Neuronal stem cell (in vitro differentiated cells): ENCODE measurements at regions not wholly inside any gene's neighbourhood (a gene's known extent, or its start where the extent isn't known, plus 50 kb on each side); places are given as distances from the start of the nearest gene placed in this dataset.

ENCODE experiments used
- DNase-seq: peaks from one replicate; pipeline ENCODE4 v3.0.0-alpha.2; 2013; ENCODE audit warnings: low spot score
- H2AFZ ChIP-seq: one replicate; pipeline ENCODE4 v1.6.1; 2013; ENCODE audit warnings: mild to moderate bottlenecking, low read length, inconsistent platforms
- H2AK5ac ChIP-seq: 2 replicates; pipeline ENCODE4 v1.6.1; 2013; ENCODE audit warnings: low read depth, mild to moderate bottlenecking, inconsistent platforms, low read length, moderate library complexity, mixed read lengths
- H2BK120ac ChIP-seq: 2 replicates; pipeline ENCODE4 v1.6.1; 2013; ENCODE audit warnings: low read depth, mild to moderate bottlenecking, inconsistent platforms, low read length, moderate library complexity, mixed read lengths
- H2BK12ac ChIP-seq: one replicate; pipeline ENCODE4 v1.6.1; 2013; ENCODE audit warnings: low read length, inconsistent platforms
- H2BK15ac ChIP-seq: 2 replicates; pipeline ENCODE4 v1.6.1; 2013; ENCODE audit warnings: mild to moderate bottlenecking, low read length, inconsistent platforms, mixed read lengths
- H2BK5ac ChIP-seq: one replicate; pipeline ENCODE4 v1.6.1; 2013; ENCODE audit warnings: inconsistent platforms, mild to moderate bottlenecking, low read length, moderate library complexity
- H3K14ac ChIP-seq: one replicate; pipeline ENCODE4 v1.6.1; 2013; ENCODE audit warnings: low read length, inconsistent platforms
- H3K18ac ChIP-seq: 2 replicates; pipeline ENCODE4 v1.6.1; 2013; ENCODE audit warnings: low read length, inconsistent platforms
- H3K23ac ChIP-seq: 2 replicates; pipeline ENCODE4 v1.6.1; 2013; ENCODE audit warnings: low read depth, mild to moderate bottlenecking, mixed read lengths, low read length, inconsistent platforms; ENCODE audit not compliant: poor library complexity
- H3K27ac ChIP-seq: replicated peaks from 3 replicates; pipeline ENCODE4 v1.5.1; 2013; ENCODE audit warnings: low read length, inconsistent platforms
- H3K27me3 ChIP-seq, 3 experiments: 2 replicates each; pipeline ENCODE4 v1.6.1; 2013; ENCODE audit warnings: low read length in 3 of 3, mild to moderate bottlenecking in 2 of 3, inconsistent platforms in 1 of 3, low read depth in 1 of 3, mixed read lengths in 1 of 3, moderate library complexity in 1 of 3; ENCODE audit not compliant: control insufficient read depth in 3 of 3, insufficient read depth in 3 of 3
- H3K36me3 ChIP-seq, 2 donors: replicated peaks in 1 of 2; 2 replicates each; pipeline ENCODE4 v1.6.1; 2013; ENCODE audit warnings: low read length in 2 of 2; ENCODE audit not compliant: control insufficient read depth in 2 of 2, insufficient read depth in 2 of 2
- H3K4ac ChIP-seq: 2 replicates; pipeline ENCODE4 v1.6.1; 2013; ENCODE audit warnings: inconsistent platforms, mild to moderate bottlenecking, low read length, moderate library complexity
- H3K4me1 ChIP-seq, 2 donors: 1 replicate in 1 of 2; 2 replicates in 1 of 2; pipeline ENCODE4 v1.6.1; 2013; ENCODE audit warnings: low read length in 2 of 2, low read depth in 1 of 2; ENCODE audit not compliant: control insufficient read depth in 2 of 2, insufficient read depth in 1 of 2
- H3K4me2 ChIP-seq: one replicate; pipeline ENCODE4 v1.6.1; 2013; ENCODE audit warnings: mild to moderate bottlenecking, low read length, inconsistent platforms; ENCODE audit not compliant: insufficient read depth, poor library complexity, severe bottlenecking
- H3K4me3 ChIP-seq, 2 donors: 2 replicates each; pipeline ENCODE4 v1.5.1; 2013; ENCODE audit warnings: low read length in 2 of 2, mild to moderate bottlenecking in 2 of 2, inconsistent platforms in 1 of 2, moderate library complexity in 1 of 2
- H3K79me1 ChIP-seq: one replicate; pipeline ENCODE4 v1.6.1; 2013; ENCODE audit warnings: low read depth, mild to moderate bottlenecking, inconsistent platforms, low read length, moderate library complexity
- H3K9ac ChIP-seq: one replicate; pipeline ENCODE4 v1.6.1; 2013; ENCODE audit warnings: mild to moderate bottlenecking, low read depth, low read length, inconsistent platforms; ENCODE audit not compliant: poor library complexity
- H3K9me3 ChIP-seq, 2 donors: replicated peaks in 1 of 2; 2 replicates each; pipeline versions ENCODE3 to v1.6.1; 2013; ENCODE audit warnings: low read length in 2 of 2, mild to moderate bottlenecking in 2 of 2, inconsistent platforms in 1 of 2, low read depth in 1 of 2, mixed read lengths in 1 of 2, moderate library complexity in 1 of 2; ENCODE audit not compliant: control insufficient read depth in 2 of 2, insufficient read depth in 1 of 2
- H4K8ac ChIP-seq: one replicate; pipeline ENCODE4 v1.6.1; 2013; ENCODE audit warnings: low read depth, mild to moderate bottlenecking, inconsistent platforms, low read length, moderate library complexity
- H4K91ac ChIP-seq: one replicate; pipeline ENCODE4 v1.6.1; 2013; ENCODE audit warnings: low read length, low read depth, mild to moderate bottlenecking, inconsistent platforms; ENCODE audit not compliant: poor library complexity
- WGBS, 2 donors: extraction: QIAGEN DNeasy Blood & Tissue Kit; methylation state at CpG; one replicate each; pipeline ENCODE4 v1.1.7; 2013; ENCODE audit warnings: missing lambda C conversion rate in 2 of 2, mixed read lengths in 1 of 2; ENCODE audit not compliant: insufficient read length in 2 of 2, insufficient replicate concordance in 1 of 2; ENCODE audit errors: extremely low coverage in 2 of 2; 5-methylcytosine and 5-hydroxymethylcytosine counted together

DNA sequence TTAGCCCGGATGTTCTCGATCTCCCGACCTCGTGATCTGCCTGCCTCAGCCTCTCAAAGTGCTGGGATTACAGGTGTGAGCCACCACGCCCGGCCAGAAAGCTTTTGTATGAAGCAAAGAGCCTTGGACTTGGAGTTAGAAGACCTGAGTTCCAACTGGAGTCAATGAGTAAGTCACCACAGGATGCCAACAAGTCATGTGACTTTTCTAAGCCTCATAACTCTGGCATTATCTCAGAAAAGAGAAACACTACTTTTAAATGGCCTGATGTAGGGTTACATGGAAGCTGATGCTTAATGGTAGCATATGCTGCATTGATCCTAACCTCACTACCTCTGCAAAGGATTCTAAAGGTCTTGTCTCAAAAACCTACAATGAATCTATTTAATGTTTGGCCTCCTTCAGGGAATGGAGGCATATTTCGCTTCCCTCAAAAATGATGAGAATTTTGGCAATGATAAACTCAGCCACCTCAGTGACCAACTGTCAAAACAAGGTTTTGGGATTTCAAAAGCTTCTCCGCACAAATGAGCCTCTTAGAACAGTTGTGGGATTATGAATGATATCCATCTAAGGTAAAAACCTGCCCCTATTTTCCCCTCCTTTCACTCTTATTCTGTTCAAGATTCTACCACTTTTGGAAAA is 236.8 kb downstream of the ACTL7B start:
- H3K27me3 ChIP-seq = no peaks in the 10 kb centered on the region
- no peak overlapping the region for H2AK5ac ChIP-seq
- no peak overlapping the region for H2BK12ac ChIP-seq
- H3K14ac ChIP-seq = no peak overlapping the region
- H3K23ac ChIP-seq = no peak overlapping the region
- no peak overlapping the region for H3K4me3 ChIP-seq
- DNase-seq = no peak
- no peaks in the 10 kb centered on the region for H3K36me3 ChIP-seq
- H3K27ac ChIP-seq = no peak overlapping the region
- no peak overlapping the region for H4K8ac ChIP-seq
- no peak overlapping the region for H2BK120ac ChIP-seq
- H3K9me3 ChIP-seq = no peaks in the 10 kb centered on the region
- no peak overlapping the region for H2AFZ ChIP-seq
- H4K91ac ChIP-seq = no peak overlapping the region
- H2BK5ac ChIP-seq = no peak overlapping the region
- no peak overlapping the region for H3K4ac ChIP-seq
- no peak overlapping the region for H3K18ac ChIP-seq
- no CpG with 5 or more reads among the region's 8 CpGs for WGBS, 2 donors
- no peaks in the 10 kb centered on the region for H3K4me1 ChIP-seq
- H3K9ac ChIP-seq = no peak overlapping the region
- no peaks in the 10 kb centered on the region for H3K79me1 ChIP-seq
- no peak overlapping the region for H3K4me2 ChIP-seq
- no peak overlapping the region for H2BK15ac ChIP-seq

DNA sequence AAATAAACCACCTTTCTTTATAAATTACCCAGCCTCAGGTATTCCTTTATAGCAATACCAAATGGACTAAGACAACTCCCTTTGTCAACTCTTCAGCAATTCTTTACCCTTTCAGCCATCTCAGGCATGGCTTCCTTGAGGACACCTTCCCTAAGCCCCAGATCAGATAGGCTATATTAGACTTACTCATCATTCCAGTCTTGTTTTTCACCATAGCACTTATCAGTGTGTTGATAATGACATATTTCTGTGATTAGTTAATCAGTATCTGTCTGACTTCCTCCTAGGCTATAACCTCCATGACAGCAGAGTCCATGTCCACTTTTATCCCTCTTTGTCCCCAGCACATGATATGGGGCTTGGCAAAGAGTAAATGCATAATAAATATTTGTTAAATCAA is 238.1 kb downstream of the ACTL7B start:
- Histone ChIP-seq H3K4me2 (no peak overlapping the region), H3K36me3 (no peaks in the 10 kb centered on the region), H4K8ac (no peak overlapping the region), H3K9ac (no peak overlapping the region), H3K18ac (no peak overlapping the region), H3K4me1 (no peaks in the 10 kb centered on the region), H2BK12ac (no peak overlapping the region), H2BK15ac (no peak overlapping the region), H2BK5ac (no peak overlapping the region), H2AFZ (no peak overlapping the region), H2AK5ac (no peak overlapping the region), H3K9me3 (no peaks in the 10 kb centered on the region), H3K23ac (no peak overlapping the region), H3K27me3 (no peaks in the 10 kb centered on the region), H3K14ac (no peak overlapping the region), H2BK120ac (no peak overlapping the region), H3K79me1 (no peaks in the 10 kb centered on the region), H3K27ac (no peak overlapping the region), H3K4me3 (no peak overlapping the region), H3K4ac (no peak overlapping the region), H4K91ac (no peak overlapping the region)
- no peak for DNase-seq

DNA sequence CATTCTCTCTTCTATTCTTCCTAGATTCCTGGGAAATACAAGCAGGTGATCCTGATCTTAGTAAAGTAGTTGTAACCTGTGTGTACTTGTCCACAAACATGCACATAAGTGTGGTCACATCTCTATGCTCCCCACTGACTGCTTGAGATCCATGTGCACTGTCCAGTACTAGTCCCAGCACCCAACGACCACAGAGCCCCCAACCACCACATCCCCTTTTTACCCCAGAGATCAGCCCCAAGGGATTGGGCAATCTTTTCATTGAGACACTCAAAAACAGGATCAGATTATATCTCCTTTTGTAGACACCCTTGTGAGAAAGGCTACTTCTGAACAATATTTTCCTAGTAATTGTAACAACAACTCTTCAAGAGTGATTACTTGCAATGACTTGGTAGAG is 240.6 kb downstream of the ACTL7B start:
- no CpG with 5 or more reads among the region's 1 CpG for WGBS, 2 donors
- no peak overlapping the region for H3K14ac ChIP-seq
- no peak overlapping the region for H2BK5ac ChIP-seq
- no peaks in the 10 kb centered on the region for H3K27me3 ChIP-seq
- no peak overlapping the region for H2AFZ ChIP-seq
- no peak overlapping the region for H4K91ac ChIP-seq
- no peaks in the 10 kb centered on the region for H3K36me3 ChIP-seq
- H3K18ac ChIP-seq = no peak overlapping the region
- H3K4me2 ChIP-seq = no peak overlapping the region
- peak overlapping the region in 1 of 2 donors; percentile 67 for H3K4me3 ChIP-seq
- no peak overlapping the region for H3K27ac ChIP-seq
- no peak overlapping the region for H3K4ac ChIP-seq
- H4K8ac ChIP-seq = no peak overlapping the region
- no peak overlapping the region for H3K23ac ChIP-seq
- no peaks in the 10 kb centered on the region for H3K4me1 ChIP-seq
- H2BK12ac ChIP-seq = no peak overlapping the region
- no peaks in the 10 kb centered on the region for H3K9me3 ChIP-seq
- no peak overlapping the region for H2BK15ac ChIP-seq
- no peaks in the 10 kb centered on the region for H3K79me1 ChIP-seq
- H3K9ac ChIP-seq = no peak overlapping the region
- H2BK120ac ChIP-seq = no peak overlapping the region
- no peak overlapping the region for H2AK5ac ChIP-seq
- no peak for DNase-seq

DNA sequence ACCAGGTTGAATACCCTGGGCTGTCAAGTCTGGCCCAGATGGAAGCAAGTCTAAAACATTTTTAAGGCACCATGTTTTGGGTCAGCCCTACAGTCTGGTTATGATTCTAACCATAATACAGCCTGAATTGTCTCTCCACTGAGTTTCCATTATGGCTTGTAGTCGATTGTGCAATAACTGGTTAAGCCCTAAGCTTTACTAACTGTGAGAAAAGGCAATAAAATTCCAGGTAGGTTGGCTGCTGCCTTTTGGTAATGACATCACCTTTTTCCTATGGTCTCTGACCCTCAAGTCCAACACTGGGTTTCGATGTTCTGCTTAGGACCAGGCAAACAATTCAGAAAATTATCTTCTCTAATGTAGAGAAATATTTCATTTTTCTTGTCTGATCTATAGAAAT is 243.3 kb downstream of the ACTL7B start:
- Histone ChIP-seq H2BK15ac (no peak overlapping the region), H2BK120ac (no peak overlapping the region), H2AK5ac (no peak overlapping the region), H2AFZ (no peak overlapping the region), H3K9ac (no peak overlapping the region), H3K4me1 (no peaks in the 10 kb centered on the region), H3K14ac (no peak overlapping the region), H3K36me3 (no peaks in the 10 kb centered on the region), H4K91ac (no peak overlapping the region), H4K8ac (no peak overlapping the region), H3K27ac (no peak overlapping the region), H3K18ac (no peak overlapping the region), H2BK12ac (no peak overlapping the region), H3K4me3 (no peak overlapping the region), H3K4me2 (no peak overlapping the region), H3K79me1 (no peaks in the 10 kb centered on the region), H3K9me3 (no peaks in the 10 kb centered on the region), H3K23ac (no peak overlapping the region), H2BK5ac (no peak overlapping the region), H3K4ac (no peak overlapping the region), H3K27me3 (no peaks in the 10 kb centered on the region)
- no CpG with 5 or more reads among the region's 2 CpGs for WGBS, 2 donors
- no peak for DNase-seq
